ENCODE measurements at regions not wholly inside any gene's neighbourhood (a gene's known extent, or its start where the extent isn't known, plus 50 kb on each side); places are given as distances from the start of the nearest gene placed in this dataset.

- Histone ChIP-seq H3K9me3 (ENCODE audit: low read length) (no peaks in the 10 kb centered on the region), H3K9me2 (ENCODE audit: low read depth, low read length) (no peaks in the 10 kb centered on the region), H4K20me1 (ENCODE audit: insufficient read depth, low read length) (no peaks in the 10 kb centered on the region), H3K27me3 (ENCODE audit: insufficient read depth, low read length) (no peaks in the 10 kb centered on the region), H3K27ac (ENCODE audit: low read depth, low read length, poor library complexity, severe bottlenecking) (no peak overlapping the region), H3K4me3 (ENCODE audit: low read depth, low read length, poor library complexity, severe bottlenecking) (no peak overlapping the region), H3K79me2 (ENCODE audit: insufficient read depth, low read length) (no peaks in the 10 kb centered on the region), H2AFZ (ENCODE audit: low read length) (no peak overlapping the region), H3F3A (ENCODE audit: insufficient read depth, low read length) (no peaks in the 10 kb centered on the region), H3K9ac (ENCODE audit: low read length) (no peak overlapping the region), H3K4me1 (ENCODE audit: insufficient read depth, low read length, severe bottlenecking) (no peaks in the 10 kb centered on the region), H3K36me3 (ENCODE audit: insufficient read depth, low read length) (no peaks in the 10 kb centered on the region), H3K4me2 (ENCODE audit: low read length) (no peak overlapping the region)
- no peak for TF ChIP-seq EZH2 (IDR thresholded peaks at IDR 0.05; ENCODE audit: borderline replicate concordance, low read length)
- TF ChIP-seq CTCF (IDR thresholded peaks at IDR 0.05; ENCODE audit: low read length): no peak
Measured at GRCh38 chr11:96500440-96500839, 110.6 kb downstream of the JRKL start.

GRCh38 chr11:96506041-96506440 lies 116.2 kb downstream of the JRKL start:
- H3F3A ChIP-seq (ENCODE audit: insufficient read depth, low read length): no peaks in the 10 kb centered on the region
- no peaks in the 10 kb centered on the region for H3K9me2 ChIP-seq (ENCODE audit: low read depth, low read length)
- no peaks in the 10 kb centered on the region for H3K27me3 ChIP-seq (ENCODE audit: insufficient read depth, low read length)
- no peaks in the 10 kb centered on the region for H3K4me1 ChIP-seq (ENCODE audit: insufficient read depth, low read length, severe bottlenecking)
- no peaks in the 10 kb centered on the region for H3K9me3 ChIP-seq (ENCODE audit: low read length)
- TF ChIP-seq EZH2 (IDR thresholded peaks at IDR 0.05; ENCODE audit: borderline replicate concordance, low read length) (no peak), CTCF (IDR thresholded peaks at IDR 0.05; ENCODE audit: low read length) (no peak)
- no peak overlapping the region for H3K4me2 ChIP-seq (ENCODE audit: low read length)
- no peak overlapping the region for H3K4me3 ChIP-seq (ENCODE audit: low read depth, low read length, poor library complexity, severe bottlenecking)
- H2AFZ ChIP-seq (ENCODE audit: low read length): no peak overlapping the region
- no peaks in the 10 kb centered on the region for H4K20me1 ChIP-seq (ENCODE audit: insufficient read depth, low read length)
- no peak overlapping the region for H3K27ac ChIP-seq (ENCODE audit: low read depth, low read length, poor library complexity, severe bottlenecking)
- H3K36me3 ChIP-seq (ENCODE audit: insufficient read depth, low read length): no peaks in the 10 kb centered on the region
- H3K79me2 ChIP-seq (ENCODE audit: insufficient read depth, low read length): no peaks in the 10 kb centered on the region
- H3K9ac ChIP-seq (ENCODE audit: low read length): no peak overlapping the region

- no peak overlapping the region for H3K4me3 ChIP-seq (ENCODE audit: low read depth, low read length, poor library complexity, severe bottlenecking)
- H4K20me1 ChIP-seq (ENCODE audit: insufficient read depth, low read length): no peaks in the 10 kb centered on the region
- H3K4me1 ChIP-seq (ENCODE audit: insufficient read depth, low read length, severe bottlenecking): no peaks in the 10 kb centered on the region
- no peaks in the 10 kb centered on the region for H3K9me2 ChIP-seq (ENCODE audit: low read depth, low read length)
- no peak overlapping the region for H3K27ac ChIP-seq (ENCODE audit: low read depth, low read length, poor library complexity, severe bottlenecking)
- no peaks in the 10 kb centered on the region for H3K27me3 ChIP-seq (ENCODE audit: insufficient read depth, low read length)
- TF ChIP-seq CTCF (IDR thresholded peaks at IDR 0.05; ENCODE audit: low read length) (no peak), EZH2 (IDR thresholded peaks at IDR 0.05; ENCODE audit: borderline replicate concordance, low read length) (no peak)
- no peak overlapping the region for H3K9ac ChIP-seq (ENCODE audit: low read length)
- no peaks in the 10 kb centered on the region for H3K79me2 ChIP-seq (ENCODE audit: insufficient read depth, low read length)
- H3K9me3 ChIP-seq (ENCODE audit: low read length): no peaks in the 10 kb centered on the region
- H3F3A ChIP-seq (ENCODE audit: insufficient read depth, low read length): no peaks in the 10 kb centered on the region
- no peak overlapping the region for H3K4me2 ChIP-seq (ENCODE audit: low read length)
- no peaks in the 10 kb centered on the region for H3K36me3 ChIP-seq (ENCODE audit: insufficient read depth, low read length)
- H2AFZ ChIP-seq (ENCODE audit: low read length): no peak overlapping the region
Measured at GRCh38 chr11:96506953-96507354, 117.1 kb downstream of the JRKL start.
